ENCODE measurements at regions not wholly inside any gene's neighbourhood (a gene's known extent, or its start where the extent isn't known, plus 50 kb on each side); places are given as distances from the start of the nearest gene placed in this dataset.
A peak's percentile ranks its signal among the peaks of the same experiment; 100 is the strongest.
"Not testable (repeated sequence)": the region's sequence is repeated elsewhere in the genome, so short reads cannot be mapped to it uniquely, and the experiment has no call there.

GRCh38 chr10:78420946-78421735 is 387.5 kb downstream of the RPS24 start:
- intact Hi-C loops (cut with micrococcal nuclease; ENCODE audit: unreplicated experiment): loop anchor here (10.0 kb wide), 1 partner anchor 234 kb away; no protein-coding TSS in a partner anchor
- TF ChIP-seq CTCF (IDR thresholded peaks at IDR 0.05; ENCODE audit: unreplicated experiment): no peak
- Mint-ChIP-seq H3K4me3 (ENCODE audit: low read depth, unreplicated experiment) (no peak overlapping the region), H3K36me3 (ENCODE audit: insufficient read depth, unreplicated experiment) (no peaks in the 10 kb centered on the region), H3K4me1 (ENCODE audit: low read depth, unreplicated experiment) (peaks cover 5% of the 10 kb centered on the region), H3K27me3 (ENCODE audit: unreplicated experiment) (peaks cover 87% of the 10 kb centered on the region), H3K27ac (ENCODE audit: unreplicated experiment) (no peak overlapping the region), H3K9me3 (ENCODE audit: low read depth, unreplicated experiment) (no peaks in the 10 kb centered on the region)
- CTCF ChIA-PET: no interaction called here
- DNase-seq: no peak
- no TSS peak for BruUV-seq (replicated peaks)

- not testable (repeated sequence) for BruUV-seq (replicated peaks); H3K36me3 Mint-ChIP-seq (ENCODE audit: insufficient read depth, unreplicated experiment); H3K27ac Mint-ChIP-seq (ENCODE audit: unreplicated experiment); DNase-seq; H3K4me3 Mint-ChIP-seq (ENCODE audit: low read depth, unreplicated experiment); H3K9me3 Mint-ChIP-seq (ENCODE audit: low read depth, unreplicated experiment); H3K4me1 Mint-ChIP-seq (ENCODE audit: low read depth, unreplicated experiment)
- CTCF ChIA-PET: interaction anchor here (1.1 kb wide), 1 partner anchor 234 kb away, joined by 3 read pairs; no protein-coding TSS in a partner anchor
- intact Hi-C loops (cut with micrococcal nuclease; ENCODE audit: unreplicated experiment): loop anchor here (2.0 to 10.0 kb wide), 2 partner anchors 231 to 771 kb away; no protein-coding TSS in a partner anchor
- peaks cover 97% of the 10 kb centered on the region for H3K27me3 Mint-ChIP-seq (ENCODE audit: unreplicated experiment)
Observed at GRCh38 chr10:78424050-78424449, 390.4 kb downstream of the RPS24 start.

GRCh38 chr10:78424723-78425122 is 391.1 kb downstream of the RPS24 start:
- peak; percentile 41 for DNase-seq
- peak; percentile 35 for TF ChIP-seq CTCF (IDR thresholded peaks at IDR 0.05; ENCODE audit: unreplicated experiment)
- H3K27ac Mint-ChIP-seq (ENCODE audit: unreplicated experiment): no peak overlapping the region
- H3K4me1 Mint-ChIP-seq (ENCODE audit: low read depth, unreplicated experiment): no peaks in the 10 kb centered on the region
- H3K4me3 Mint-ChIP-seq (ENCODE audit: low read depth, unreplicated experiment): no peak overlapping the region
- BruUV-seq (replicated peaks): no TSS peak
- intact Hi-C loops (cut with micrococcal nuclease; ENCODE audit: unreplicated experiment): loop anchor here (2.0 to 10.0 kb wide), 2 partner anchors 230 to 770 kb away; no protein-coding TSS in a partner anchor
- H3K9me3 Mint-ChIP-seq (ENCODE audit: low read depth, unreplicated experiment): no peaks in the 10 kb centered on the region
- CTCF ChIA-PET: interaction anchor here (0.6 to 1.1 kb wide), 2 partner anchors 233 to 917 kb away, joined by 3 to 7 read pairs; no protein-coding TSS in a partner anchor
- H3K27me3 Mint-ChIP-seq (ENCODE audit: unreplicated experiment): peaks cover 97% of the 10 kb centered on the region
- H3K36me3 Mint-ChIP-seq (ENCODE audit: insufficient read depth, unreplicated experiment): no peaks in the 10 kb centered on the region

- CTCF ChIA-PET: interaction anchor here (0.8 kb wide), 1 partner anchor 984 kb away, joined by 3 read pairs; no protein-coding TSS in a partner anchor
- Mint-ChIP-seq H3K4me3 (ENCODE audit: low read depth, unreplicated experiment) (no peak overlapping the region), H3K4me1 (ENCODE audit: low read depth, unreplicated experiment) (no peaks in the 10 kb centered on the region), H3K27ac (ENCODE audit: unreplicated experiment) (no peak overlapping the region), H3K27me3 (ENCODE audit: unreplicated experiment) (peaks cover 97% of the 10 kb centered on the region), H3K36me3 (ENCODE audit: insufficient read depth, unreplicated experiment) (no peaks in the 10 kb centered on the region), H3K9me3 (ENCODE audit: low read depth, unreplicated experiment) (no peaks in the 10 kb centered on the region)
- BruUV-seq (replicated peaks): no TSS peak
- intact Hi-C loops (cut with micrococcal nuclease; ENCODE audit: unreplicated experiment): loop anchor here (10.0 kb wide), 1 partner anchor 229 kb away; no protein-coding TSS in a partner anchor
- no peak for DNase-seq
- no peak for TF ChIP-seq CTCF (IDR thresholded peaks at IDR 0.05; ENCODE audit: unreplicated experiment)
Observed at GRCh38 chr10:78426181-78426580, 392.5 kb downstream of the RPS24 start.
